ENCODE measurements at regions not wholly inside any gene's neighbourhood (a gene's known extent, or its start where the extent isn't known, plus 50 kb on each side); places are given as distances from the start of the nearest gene placed in this dataset.
"Not testable (repeated sequence)": the region's sequence is repeated elsewhere in the genome, so short reads cannot be mapped to it uniquely, and the experiment has no call there.

- DNase-seq (ENCODE audit: low read depth) = no peak
Observed at GRCh38 chr14:101246894-101247841, 314.1 kb upstream of the DIO3 start.

DNA sequence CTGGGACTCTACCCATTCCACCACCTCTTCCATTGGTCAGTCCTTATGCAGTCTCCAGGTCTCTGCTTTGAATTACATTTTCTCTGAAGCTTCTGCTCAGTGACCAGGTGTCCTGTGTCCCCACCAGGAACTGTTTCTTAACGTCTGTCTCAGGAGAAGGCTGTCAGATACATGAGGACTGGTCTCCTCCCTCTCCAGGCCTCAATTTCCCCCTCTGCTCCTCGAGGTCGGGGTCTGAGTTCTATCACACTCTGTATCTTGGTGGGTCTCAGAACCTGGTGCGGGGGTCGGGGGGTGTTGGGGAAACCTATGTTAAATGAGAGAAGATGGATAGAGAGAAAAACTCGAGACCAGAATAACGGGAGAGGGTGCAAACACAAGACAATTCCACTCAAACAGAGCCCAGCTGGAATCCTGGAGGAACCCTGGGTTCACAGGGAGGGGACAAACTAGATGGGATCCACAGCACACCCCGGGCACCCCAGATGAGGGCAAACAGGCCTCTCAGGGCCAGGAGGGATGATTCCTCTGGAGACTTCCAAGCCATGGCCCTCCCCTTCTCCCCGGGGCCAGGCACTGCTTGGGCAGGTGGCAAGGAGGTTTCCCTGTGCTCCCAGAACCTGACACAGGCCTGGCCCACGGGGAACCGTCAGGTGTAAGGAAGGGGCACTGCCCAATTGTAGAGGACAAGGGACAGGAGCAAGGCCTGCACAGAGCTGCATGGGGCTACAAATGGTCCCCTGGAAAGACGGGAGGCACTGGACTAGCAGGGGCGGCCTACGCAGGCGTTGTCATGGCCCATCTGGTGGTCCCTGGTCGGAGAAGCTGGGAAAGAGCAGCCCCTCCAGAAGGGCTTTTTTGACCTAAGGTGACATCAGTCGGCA lies 313.2 kb upstream of the DIO3 start:
- no peak for DNase-seq (ENCODE audit: low read depth)

- DNase-seq (ENCODE audit: low read depth) = no peak
Observed at GRCh38 chr14:101248840-101249675, 312.2 kb upstream of the DIO3 start.

DNA sequence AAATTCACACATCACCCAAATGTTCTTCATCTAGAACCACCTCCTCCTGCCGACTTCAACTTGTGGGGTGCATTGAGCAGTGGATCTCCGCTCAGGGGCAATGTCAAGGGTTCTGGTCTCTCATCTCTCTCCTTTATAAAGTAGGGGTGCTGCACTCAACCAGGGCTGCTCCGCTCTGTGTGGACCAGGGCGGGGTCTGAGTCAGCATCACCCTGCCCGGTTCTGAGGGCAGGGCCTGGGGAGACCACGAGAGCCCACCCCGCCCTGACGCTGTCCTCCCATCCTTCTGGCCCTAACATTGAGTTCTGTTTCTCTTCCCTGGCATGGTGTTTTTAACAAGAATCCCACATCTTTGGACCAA lies 311.6 kb upstream of the DIO3 start:
- DNase-seq (ENCODE audit: low read depth) = no peak

DNA sequence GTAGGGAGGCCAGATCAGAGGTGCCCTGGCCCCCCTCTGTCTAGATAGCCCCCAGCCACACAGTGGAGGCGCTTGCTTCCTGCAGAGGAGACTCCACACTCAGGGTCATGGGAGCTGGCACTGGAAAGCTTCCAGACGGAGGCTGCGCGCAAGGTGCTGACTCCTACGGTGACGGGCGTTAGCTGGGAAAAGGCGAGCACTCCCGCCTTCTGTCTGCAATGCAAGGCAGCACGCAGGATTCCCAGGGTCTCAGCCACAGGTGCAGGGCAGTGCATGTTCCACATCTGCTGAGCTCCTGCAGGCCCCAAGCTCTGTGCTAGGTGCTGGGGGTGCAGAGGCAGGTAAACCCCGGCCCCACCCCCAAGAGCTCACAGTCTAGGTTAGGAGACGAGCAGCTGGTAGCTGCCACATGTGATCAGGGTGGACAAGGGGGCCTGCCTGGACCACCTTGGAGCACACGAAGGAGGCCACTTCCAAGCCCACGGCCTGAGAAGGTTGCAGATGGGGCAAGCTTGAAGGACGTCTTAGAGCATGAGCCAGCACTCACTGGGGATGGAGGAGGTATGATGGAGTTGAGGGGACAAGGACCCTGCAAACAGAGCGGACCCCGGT lies 310.9 kb upstream of the DIO3 start:
- no peak for DNase-seq (ENCODE audit: low read depth)

GRCh38 chr14:101250948-101251811 lies 310.1 kb upstream of the DIO3 start:
- DNase-seq (ENCODE audit: low read depth) = no peak

GRCh38 chr14:101251812-101252442 lies 309.4 kb upstream of the DIO3 start:
- no peak for DNase-seq (ENCODE audit: low read depth)

GRCh38 chr14:101252443-101253214 lies 308.7 kb upstream of the DIO3 start:
- no peak for DNase-seq (ENCODE audit: low read depth)

GRCh38 chr14:101253948-101254347 lies 307.3 kb upstream of the DIO3 start:
- no peak for DNase-seq (ENCODE audit: low read depth)

DNA sequence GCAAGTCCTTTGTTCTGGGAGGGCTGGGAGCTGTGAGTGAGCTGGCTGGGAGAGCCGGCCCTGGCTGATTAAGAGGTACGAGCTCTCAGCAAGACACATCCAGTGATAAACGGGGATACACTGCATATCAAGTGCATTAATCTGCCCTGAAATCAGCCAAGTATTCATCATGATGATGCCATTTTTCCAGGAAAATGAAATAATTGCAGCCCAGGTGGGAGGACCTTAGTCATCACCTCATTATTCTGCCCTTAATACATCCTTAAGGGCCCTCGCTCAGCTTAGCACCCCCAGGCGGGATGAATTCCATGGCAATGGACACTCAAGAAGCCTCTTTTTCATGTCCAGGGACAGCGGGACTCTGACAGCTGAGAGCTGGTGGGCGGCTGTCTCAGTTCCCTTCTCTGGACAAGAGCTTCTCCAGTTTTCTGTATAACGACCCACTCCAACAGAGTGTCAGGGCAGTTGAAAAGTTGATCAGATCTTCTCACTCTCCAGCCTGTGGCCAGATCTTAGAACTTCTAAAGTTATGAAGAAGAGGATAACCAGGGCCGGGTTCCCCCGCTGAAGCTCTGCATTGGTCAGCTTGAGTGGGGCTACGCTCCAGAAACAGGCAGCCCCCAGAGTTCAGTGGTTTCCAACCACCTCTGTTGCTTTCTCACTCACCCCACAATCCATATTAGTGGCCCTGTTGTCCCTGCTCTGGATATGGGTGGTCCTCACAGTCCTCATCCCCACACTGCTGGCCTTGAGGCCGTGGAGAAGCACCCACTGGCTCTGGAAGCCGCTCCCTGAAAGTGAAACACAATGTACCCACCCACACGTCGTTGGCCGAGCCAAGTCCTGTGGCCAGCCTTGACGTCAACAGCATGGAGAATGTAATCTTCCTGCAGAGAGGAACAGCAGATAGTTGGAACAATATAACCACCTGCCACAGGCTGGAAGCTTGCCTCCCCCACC lies 306.2 kb upstream of the DIO3 start:
- DNase-seq (ENCODE audit: low read depth) = no peak

DNA sequence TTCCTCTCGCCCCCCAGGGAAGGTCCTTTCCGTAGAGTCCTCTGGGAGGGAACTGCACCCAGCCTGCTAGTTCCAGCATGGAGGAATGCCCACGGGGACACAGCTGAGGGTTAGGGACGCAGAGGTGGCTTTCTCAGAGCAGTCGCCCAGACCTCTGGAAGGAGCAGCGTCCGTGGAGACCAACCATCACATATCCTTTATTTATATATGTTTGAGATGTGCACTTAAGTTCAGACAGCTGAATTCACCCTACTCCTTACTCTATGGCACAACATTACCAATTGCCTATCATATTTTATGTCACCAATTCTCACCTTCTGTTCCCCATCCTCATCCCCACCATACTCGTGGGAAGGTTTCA lies 305.6 kb upstream of the DIO3 start:
- DNase-seq (ENCODE audit: low read depth) = no peak

DNA sequence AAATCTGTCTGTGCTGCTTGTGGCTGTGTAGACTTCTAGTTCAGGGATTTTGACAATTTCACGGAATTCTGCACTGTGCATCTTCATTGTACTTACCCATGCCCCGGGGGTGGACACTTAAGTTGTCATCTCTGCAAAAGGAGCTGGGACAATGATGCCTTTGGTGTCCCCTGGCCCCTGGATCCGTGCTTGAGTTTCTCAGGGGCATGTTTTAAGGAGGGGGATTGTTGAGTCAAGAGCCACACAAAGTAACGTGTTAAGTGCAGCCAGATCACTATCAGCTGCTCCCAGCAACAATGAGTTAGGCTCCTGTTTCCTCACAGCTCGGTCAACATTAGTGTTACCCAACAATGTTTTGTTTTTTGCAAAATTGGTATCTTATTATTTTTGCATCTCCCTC lies 305.0 kb upstream of the DIO3 start:
- DNase-seq (ENCODE audit: low read depth) = no peak

DNA sequence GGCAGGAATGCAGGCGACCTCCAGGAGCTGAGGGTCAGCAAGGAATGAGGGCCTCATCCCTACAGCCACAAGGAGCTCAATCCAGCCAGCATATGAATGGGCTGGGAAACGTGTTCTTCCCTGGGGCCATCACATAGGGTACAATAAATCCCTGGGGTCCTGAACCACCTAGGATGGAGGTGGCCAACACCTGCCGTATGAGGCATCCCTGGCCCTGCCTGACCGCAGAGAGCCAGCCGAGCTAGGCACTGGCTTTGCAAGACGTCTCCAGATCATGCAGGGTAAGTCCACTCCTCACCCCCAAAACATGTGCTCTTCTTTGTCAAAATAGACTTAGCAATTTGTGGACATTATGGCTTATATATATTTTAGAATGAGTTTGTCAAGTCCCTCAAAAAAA lies 303.7 kb upstream of the DIO3 start:
- DNase-seq (ENCODE audit: low read depth) = no peak

- no peak for DNase-seq (ENCODE audit: low read depth)
Observed at GRCh38 chr14:101259748-101260147, 301.5 kb upstream of the DIO3 start.

DNA sequence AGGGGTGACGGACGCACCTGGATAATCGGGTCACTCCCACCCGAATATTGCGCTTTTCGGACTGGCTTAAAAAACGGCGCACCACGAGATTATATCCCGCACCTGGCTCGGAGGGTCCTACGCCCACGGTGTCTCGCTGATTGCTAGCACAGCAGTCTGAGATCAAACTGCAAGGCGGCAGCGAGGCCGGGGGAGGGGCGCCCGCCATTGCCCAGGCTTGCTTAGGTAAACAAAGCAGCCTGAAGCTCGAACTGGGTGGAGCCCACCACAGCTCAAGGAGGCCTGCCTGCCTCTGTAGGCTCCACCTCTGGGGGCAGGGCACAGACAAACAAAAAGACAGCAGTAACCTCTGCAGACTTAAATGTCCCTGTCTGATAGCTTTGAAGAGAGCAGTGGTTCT lies 294.9 kb upstream of the DIO3 start:
- DNase-seq (ENCODE audit: low read depth) = not testable (repeated sequence)

- no peak for DNase-seq (ENCODE audit: low read depth)
Observed at GRCh38 chr14:101273091-101273490, 288.2 kb upstream of the DIO3 start.

- no peak for DNase-seq (ENCODE audit: low read depth)
Observed at GRCh38 chr14:101276309-101277091, 284.8 kb upstream of the DIO3 start.
